ENCODE measurements at regions not wholly inside any gene's neighbourhood (a gene's known extent, or its start where the extent isn't known, plus 50 kb on each side); places are given as distances from the start of the nearest gene placed in this dataset.
"Not testable (repeated sequence)": the region's sequence is repeated elsewhere in the genome, so short reads cannot be mapped to it uniquely, and the experiment has no call there.

GRCh38 chr6:103504501-103505154 lies 1355.1 kb downstream of the HACE1 start:
- DNase-seq, result no peak

GRCh38 chr6:103496588-103496987 lies 1363.1 kb downstream of the HACE1 start:
- not testable (repeated sequence) for DNase-seq

- no peak for DNase-seq
Observed at GRCh38 chr6:103456652-103457051, 1403.1 kb downstream of the HACE1 start.

GRCh38 chr6:103455275-103455674 lies 1404.4 kb downstream of the HACE1 start:
- DNase-seq, result no peak

GRCh38 chr6:103409475-103409874 lies 1450.2 kb downstream of the HACE1 start:
- no peak for DNase-seq

GRCh38 chr6:103405321-103405720 lies 1454.4 kb downstream of the HACE1 start:
- no peak for DNase-seq

- DNase-seq, result no peak
Observed at GRCh38 chr6:103404799-103405198, 1454.9 kb downstream of the HACE1 start.

GRCh38 chr6:103396768-103397167 lies 1463.0 kb downstream of the HACE1 start:
- DNase-seq, result no peak

GRCh38 chr6:103379272-103379671 lies 1480.4 kb downstream of the HACE1 start:
- DNase-seq, result no peak

GRCh38 chr6:103367212-103367611 lies 1492.5 kb downstream of the HACE1 start:
- DNase-seq, result no peak

- no peak for DNase-seq
Observed at GRCh38 chr6:103356531-103356930, 1503.2 kb downstream of the HACE1 start.

- DNase-seq, result no peak
Observed at GRCh38 chr6:103344554-103345163, 1515.1 kb downstream of the HACE1 start.

- DNase-seq, result no peak
Observed at GRCh38 chr6:103335412-103335811, 1524.3 kb downstream of the HACE1 start.

- no peak for DNase-seq
Observed at GRCh38 chr6:103326760-103327757, 1532.7 kb downstream of the HACE1 start.

GRCh38 chr6:103313432-103313831 lies 1546.3 kb downstream of the HACE1 start:
- no peak for DNase-seq

GRCh38 chr6:103294376-103294775 lies 1565.3 kb downstream of the HACE1 start:
- DNase-seq, result not testable (repeated sequence)

- no peak for DNase-seq
Observed at GRCh38 chr6:103284835-103285234, 1574.9 kb downstream of the HACE1 start.

- no peak for DNase-seq
Observed at GRCh38 chr6:103280417-103280816, 1579.3 kb downstream of the HACE1 start.

GRCh38 chr6:103277936-103278335 lies 1581.8 kb downstream of the HACE1 start:
- DNase-seq, result no peak

- DNase-seq, result no peak
Observed at GRCh38 chr6:103273048-103273447, 1586.7 kb downstream of the HACE1 start.

- no peak for DNase-seq
Observed at GRCh38 chr6:103269581-103269980, 1590.1 kb downstream of the HACE1 start.

- DNase-seq, result no peak
Observed at GRCh38 chr6:103268335-103268734, 1591.4 kb downstream of the HACE1 start.

- no peak for DNase-seq
Observed at GRCh38 chr6:103264020-103264419, 1595.7 kb downstream of the HACE1 start.

GRCh38 chr6:103255132-103255531 lies 1604.6 kb downstream of the HACE1 start:
- DNase-seq, result no peak
